ENCODE measurements at regions not wholly inside any gene's neighbourhood (a gene's known extent, or its start where the extent isn't known, plus 50 kb on each side); places are given as distances from the start of the nearest gene placed in this dataset.

- no peak for TF ChIP-seq CTCF (IDR thresholded peaks at IDR 0.05)
- Histone ChIP-seq H3K27ac (no peak overlapping the region), H3K9me3 (no peaks in the 10 kb centered on the region), H3K27me3 (no peaks in the 10 kb centered on the region), H3K4me3 (no peak overlapping the region), H3K36me3 (no peaks in the 10 kb centered on the region), H3K4me1 (no peaks in the 10 kb centered on the region)
- no peak for DNase-seq (ENCODE audit: low spot score)
These were observed 127.3 kb upstream of the GPC1 start for GRCh38 chr2:240308111-240308651.

- H3K4me1 ChIP-seq = no peaks in the 10 kb centered on the region
- H3K36me3 ChIP-seq = no peaks in the 10 kb centered on the region
- no peaks in the 10 kb centered on the region for H3K27me3 ChIP-seq
- H3K4me3 ChIP-seq = no peak overlapping the region
- H3K9me3 ChIP-seq = no peaks in the 10 kb centered on the region
- DNase-seq (ENCODE audit: low spot score) = no peak
- no peak for TF ChIP-seq CTCF (IDR thresholded peaks at IDR 0.05)
- H3K27ac ChIP-seq = no peak overlapping the region
These were observed 126.2 kb upstream of the GPC1 start for GRCh38 chr2:240309214-240309613.

GRCh38 chr2:240310201-240310600 lies 125.3 kb upstream of the GPC1 start:
- H3K9me3 ChIP-seq = no peaks in the 10 kb centered on the region
- no peak overlapping the region for H3K27ac ChIP-seq
- no peak for TF ChIP-seq CTCF (IDR thresholded peaks at IDR 0.05)
- H3K4me1 ChIP-seq = no peaks in the 10 kb centered on the region
- no peaks in the 10 kb centered on the region for H3K36me3 ChIP-seq
- no peak overlapping the region for H3K4me3 ChIP-seq
- DNase-seq (ENCODE audit: low spot score) = no peak
- no peaks in the 10 kb centered on the region for H3K27me3 ChIP-seq

GRCh38 chr2:240310645-240311044 lies 124.8 kb upstream of the GPC1 start:
- H3K9me3 ChIP-seq = no peaks in the 10 kb centered on the region
- no peaks in the 10 kb centered on the region for H3K36me3 ChIP-seq
- H3K4me1 ChIP-seq = no peaks in the 10 kb centered on the region
- H3K4me3 ChIP-seq = no peak overlapping the region
- H3K27me3 ChIP-seq = no peaks in the 10 kb centered on the region
- no peak overlapping the region for H3K27ac ChIP-seq
- TF ChIP-seq CTCF (IDR thresholded peaks at IDR 0.05) = no peak
- no peak for DNase-seq (ENCODE audit: low spot score)

- no peak overlapping the region for H3K27ac ChIP-seq
These were observed 123.6 kb upstream of the GPC1 start for GRCh38 chr2:240311821-240312220.

More at GRCh38 chr2:240311821-240312220, 123.6 kb upstream of the GPC1 start:
- Histone ChIP-seq H3K27me3 (no peaks in the 10 kb centered on the region), H3K9me3 (no peaks in the 10 kb centered on the region), H3K4me3 (no peak overlapping the region), H3K4me1 (no peaks in the 10 kb centered on the region), H3K36me3 (no peaks in the 10 kb centered on the region)
- no peak for TF ChIP-seq CTCF (IDR thresholded peaks at IDR 0.05)
- no peak for DNase-seq (ENCODE audit: low spot score)

Data from right atrium auricular region (tissue), 2 donors.